Germinal center (tissue), 1 donor: ENCODE measurements at regions not wholly inside any gene's neighbourhood (a gene's known extent, or its start where the extent isn't known, plus 50 kb on each side); places are given as distances from the start of the nearest gene placed in this dataset.

Experiments used
- DNase-seq: peaks from one replicate; pipeline ENCODE4 v3.0.0; 2012; ENCODE audit warnings: mixed read lengths, low spot score

- DNase-seq = no peak
Observed at GRCh38 chr1:239731082-239731748, 344.8 kb downstream of the CHRM3 start.

- DNase-seq = no peak
Observed at GRCh38 chr1:239732770-239733169, 346.4 kb downstream of the CHRM3 start.

- no peak for DNase-seq
Observed at GRCh38 chr1:239733995-239734394, 347.6 kb downstream of the CHRM3 start.

GRCh38 chr1:239735111-239735510 is 348.7 kb downstream of the CHRM3 start:
- no peak for DNase-seq

- DNase-seq = no peak
Observed at GRCh38 chr1:239736479-239736878, 350.1 kb downstream of the CHRM3 start.

GRCh38 chr1:239739375-239739774 is 352.3 kb upstream of the FMN2 start:
- no peak for DNase-seq

GRCh38 chr1:239739919-239740318 is 351.8 kb upstream of the FMN2 start:
- DNase-seq = no peak

GRCh38 chr1:239742416-239743109 is 349.1 kb upstream of the FMN2 start:
- DNase-seq = no peak

GRCh38 chr1:239744851-239745250 is 346.8 kb upstream of the FMN2 start:
- no peak for DNase-seq

GRCh38 chr1:239755107-239755912 is 336.4 kb upstream of the FMN2 start:
- DNase-seq = no peak

- no peak for DNase-seq
Observed at GRCh38 chr1:239757716-239758115, 334.0 kb upstream of the FMN2 start.

GRCh38 chr1:239758756-239759155 is 332.9 kb upstream of the FMN2 start:
- no peak for DNase-seq

- no peak for DNase-seq
Observed at GRCh38 chr1:239761509-239761908, 330.2 kb upstream of the FMN2 start.

GRCh38 chr1:239763850-239764249 is 327.8 kb upstream of the FMN2 start:
- no peak for DNase-seq

- DNase-seq = no peak
Observed at GRCh38 chr1:239764546-239764945, 327.1 kb upstream of the FMN2 start.

- no peak for DNase-seq
Observed at GRCh38 chr1:239765163-239765562, 326.5 kb upstream of the FMN2 start.

GRCh38 chr1:239771550-239771949 is 320.1 kb upstream of the FMN2 start:
- DNase-seq = no peak

- DNase-seq = no peak
Observed at GRCh38 chr1:239772446-239772845, 319.2 kb upstream of the FMN2 start.

- no peak for DNase-seq
Observed at GRCh38 chr1:239775466-239775865, 316.2 kb upstream of the FMN2 start.

- DNase-seq = no peak
Observed at GRCh38 chr1:239778208-239778813, 313.4 kb upstream of the FMN2 start.

GRCh38 chr1:239779962-239780361 is 311.7 kb upstream of the FMN2 start:
- DNase-seq = no peak

- DNase-seq = no peak
Observed at GRCh38 chr1:239784896-239785295, 306.8 kb upstream of the FMN2 start.

GRCh38 chr1:239785576-239785975 is 306.1 kb upstream of the FMN2 start:
- DNase-seq = no peak
